BE2C (cell line): ENCODE measurements at regions not wholly inside any gene's neighbourhood (a gene's known extent, or its start where the extent isn't known, plus 50 kb on each side); places are given as distances from the start of the nearest gene placed in this dataset.

Experiments
- DNase-seq: peaks from one replicate; pipeline ENCODE4 v3.0.0-alpha.2; 2020
- H3K27me3 ChIP-seq: fragments of 250-450 bp; sonication (Bioruptor Pico); 2 replicates; pipeline ENCODE4 v1.5.1; 2020; ENCODE audit warnings: mild to moderate bottlenecking
- H3K36me3 ChIP-seq: fragments of 250-450 bp; sonication (Bioruptor Pico); 2 replicates; pipeline ENCODE4 v1.5.1; 2020; ENCODE audit warnings: mild to moderate bottlenecking
- H3K4me1 ChIP-seq: fragments of 250-450 bp; sonication (Bioruptor Pico); 2 replicates; pipeline ENCODE4 v1.5.1; 2020
- H3K4me3 ChIP-seq: 2 replicates; pipeline ENCODE4 v1.5.1; 2011; ENCODE audit warnings: low read depth, low read length
- H3K9me3 ChIP-seq: fragments of 250-450 bp; sonication (Bioruptor Pico); 2 replicates; pipeline ENCODE4 v1.5.1; 2020
- TF ChIP-seq, protein P1 (sequence below): IDR thresholded peaks from 2 replicates; pipeline ENCODE4 v1.5.1; 2012; ENCODE audit warnings: mild to moderate bottlenecking, low read depth, low read length

DNA sequence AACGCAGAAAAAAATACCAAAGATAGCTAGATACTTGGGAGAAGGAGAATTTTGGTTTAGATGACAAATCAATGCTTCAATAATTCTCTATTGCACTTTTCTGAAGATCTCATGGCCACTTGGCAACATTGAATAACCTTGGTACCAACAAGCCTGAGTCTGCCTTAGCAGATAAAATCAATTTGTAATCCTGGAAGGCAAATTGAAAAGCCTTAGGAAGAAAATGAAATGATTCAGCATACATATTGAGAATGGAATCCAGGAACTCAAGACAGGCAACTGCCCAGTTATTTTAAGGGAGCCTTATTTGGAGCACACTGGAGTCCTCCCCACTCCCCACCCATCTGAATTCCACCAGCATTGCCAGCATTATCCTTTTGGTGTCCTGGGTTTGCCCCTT, 109.3 kb upstream of the SOX9 start:
- TF ChIP-seq, protein P1, sequence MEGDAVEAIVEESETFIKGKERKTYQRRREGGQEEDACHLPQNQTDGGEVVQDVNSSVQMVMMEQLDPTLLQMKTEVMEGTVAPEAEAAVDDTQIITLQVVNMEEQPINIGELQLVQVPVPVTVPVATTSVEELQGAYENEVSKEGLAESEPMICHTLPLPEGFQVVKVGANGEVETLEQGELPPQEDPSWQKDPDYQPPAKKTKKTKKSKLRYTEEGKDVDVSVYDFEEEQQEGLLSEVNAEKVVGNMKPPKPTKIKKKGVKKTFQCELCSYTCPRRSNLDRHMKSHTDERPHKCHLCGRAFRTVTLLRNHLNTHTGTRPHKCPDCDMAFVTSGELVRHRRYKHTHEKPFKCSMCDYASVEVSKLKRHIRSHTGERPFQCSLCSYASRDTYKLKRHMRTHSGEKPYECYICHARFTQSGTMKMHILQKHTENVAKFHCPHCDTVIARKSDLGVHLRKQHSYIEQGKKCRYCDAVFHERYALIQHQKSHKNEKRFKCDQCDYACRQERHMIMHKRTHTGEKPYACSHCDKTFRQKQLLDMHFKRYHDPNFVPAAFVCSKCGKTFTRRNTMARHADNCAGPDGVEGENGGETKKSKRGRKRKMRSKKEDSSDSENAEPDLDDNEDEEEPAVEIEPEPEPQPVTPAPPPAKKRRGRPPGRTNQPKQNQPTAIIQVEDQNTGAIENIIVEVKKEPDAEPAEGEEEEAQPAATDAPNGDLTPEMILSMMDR = no peak
- H3K27me3 ChIP-seq = no peaks in the 10 kb centered on the region

DNA sequence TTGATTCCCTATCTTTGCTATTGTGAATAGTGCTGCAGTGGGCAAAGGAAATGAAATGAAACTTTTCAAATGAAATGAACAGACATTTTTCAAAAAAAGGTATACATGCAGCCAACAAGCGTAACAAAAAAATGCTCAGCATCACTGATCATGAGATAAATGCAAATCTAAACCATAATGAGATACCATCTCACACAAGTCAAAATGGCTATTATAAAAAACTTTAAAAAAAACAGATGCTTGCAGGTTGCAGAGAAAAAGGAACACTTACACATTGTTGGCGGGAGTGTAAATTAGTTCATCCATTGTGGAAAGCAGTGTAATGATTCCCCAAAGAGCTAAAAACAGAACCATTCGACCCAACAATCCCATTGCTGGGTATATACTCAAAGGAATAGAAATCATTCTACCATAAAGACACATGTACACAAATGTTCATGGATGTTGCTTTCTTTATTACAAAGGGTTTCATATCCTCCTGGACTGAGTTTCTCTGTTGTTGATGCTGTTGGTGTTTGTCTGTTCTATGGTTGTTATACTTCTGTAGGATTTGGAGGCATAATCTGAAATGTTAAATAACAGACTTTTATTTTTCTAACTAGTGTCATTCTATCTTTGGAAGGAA, 99.3 kb upstream of the SOX9 start:
- Histone ChIP-seq H3K4me3 (no peak overlapping the region), H3K27me3 (no peaks in the 10 kb centered on the region), H3K9me3 (no peaks in the 10 kb centered on the region), H3K36me3 (no peaks in the 10 kb centered on the region), H3K4me1 (no peaks in the 10 kb centered on the region)
- no peak for DNase-seq
- TF ChIP-seq, protein P1 = no peak

More for the DNA sequence above, 109.3 kb upstream of the SOX9 start:
- Histone ChIP-seq H3K36me3 (no peaks in the 10 kb centered on the region), H3K9me3 (no peaks in the 10 kb centered on the region; the same call in 1 of the 2 replicates), H3K4me3 (no peak overlapping the region), H3K4me1 (peaks cover 14% of the 10 kb centered on the region)
- no peak for DNase-seq

DNA sequence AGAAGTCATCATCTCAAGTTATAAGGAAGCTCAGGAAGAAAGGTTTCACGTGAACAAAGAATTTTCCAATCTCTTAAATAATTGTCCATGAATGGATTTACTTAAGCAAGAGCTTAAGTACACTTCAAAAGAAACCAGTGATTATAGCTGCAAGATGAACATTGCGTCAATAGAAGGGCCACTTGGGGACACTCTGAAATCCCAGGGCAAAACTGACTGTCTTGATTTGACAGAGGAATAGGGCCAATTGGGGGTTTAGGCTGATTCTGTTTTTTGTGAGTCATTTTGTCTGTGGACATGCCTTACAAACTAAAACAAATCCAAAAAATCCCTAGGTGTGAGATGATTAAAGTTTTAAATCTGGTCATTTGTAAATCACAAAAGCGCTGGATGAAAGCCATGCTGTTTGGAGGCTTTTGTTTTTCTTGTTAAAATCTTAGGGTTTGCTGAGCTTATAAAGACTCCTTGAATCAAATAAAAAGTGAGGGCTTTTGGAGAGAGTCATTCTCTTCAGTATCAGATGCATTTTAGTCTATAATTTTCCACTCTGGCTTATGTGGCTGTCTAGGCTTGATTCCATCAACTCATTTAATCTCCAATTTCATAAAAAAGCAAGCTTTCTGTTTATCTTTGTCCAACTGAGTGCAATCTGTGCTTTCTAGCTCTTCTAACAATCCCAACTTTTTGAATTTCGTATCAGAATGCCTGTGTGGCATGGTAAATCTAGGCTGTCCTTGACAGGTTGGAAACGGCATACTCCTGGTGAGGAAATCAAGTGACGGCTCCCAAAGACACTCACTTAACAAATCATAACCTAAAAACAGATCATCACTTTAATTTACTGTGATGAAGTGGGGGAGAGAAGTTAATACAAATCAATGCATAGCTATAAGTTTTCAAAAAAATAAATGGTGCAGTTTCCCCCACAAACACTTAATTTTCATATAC, 98.2 kb upstream of the SOX9 start:
- TF ChIP-seq, protein P1 = no peak
- DNase-seq = no peak
- H3K9me3 ChIP-seq = no peaks in the 10 kb centered on the region

DNA sequence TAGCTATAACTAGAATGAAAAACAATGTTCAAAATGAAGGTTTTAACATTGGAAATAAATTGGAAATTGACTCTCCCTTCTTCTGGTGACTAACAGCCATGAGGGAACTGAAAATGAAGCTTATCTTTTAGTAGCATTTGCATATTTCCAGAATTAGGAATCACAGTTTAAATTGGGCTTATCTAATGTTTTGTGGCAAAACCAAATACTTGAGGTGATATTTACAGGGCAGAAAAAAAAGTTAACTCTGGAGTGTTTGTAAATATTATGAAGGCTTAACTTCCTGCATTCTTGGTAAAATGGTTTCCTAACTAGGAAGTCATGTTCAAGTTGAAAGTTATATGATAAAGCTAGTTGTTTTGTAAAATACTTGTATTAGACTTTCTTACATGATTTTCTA, 96.4 kb upstream of the SOX9 start:
- H3K4me3 ChIP-seq = no peak overlapping the region
- H3K4me1 ChIP-seq = no peaks in the 10 kb centered on the region; the same call in 1 of the 2 replicates
- TF ChIP-seq, protein P1 = no peak
- DNase-seq = no peak
- no peaks in the 10 kb centered on the region for H3K27me3 ChIP-seq
- no peaks in the 10 kb centered on the region for H3K9me3 ChIP-seq
- H3K36me3 ChIP-seq = no peaks in the 10 kb centered on the region

More for the DNA sequence above, 98.2 kb upstream of the SOX9 start:
- H3K4me3 ChIP-seq = no peak overlapping the region
- no peaks in the 10 kb centered on the region for H3K36me3 ChIP-seq
- H3K27me3 ChIP-seq = no peaks in the 10 kb centered on the region
- H3K4me1 ChIP-seq = no peaks in the 10 kb centered on the region

DNA sequence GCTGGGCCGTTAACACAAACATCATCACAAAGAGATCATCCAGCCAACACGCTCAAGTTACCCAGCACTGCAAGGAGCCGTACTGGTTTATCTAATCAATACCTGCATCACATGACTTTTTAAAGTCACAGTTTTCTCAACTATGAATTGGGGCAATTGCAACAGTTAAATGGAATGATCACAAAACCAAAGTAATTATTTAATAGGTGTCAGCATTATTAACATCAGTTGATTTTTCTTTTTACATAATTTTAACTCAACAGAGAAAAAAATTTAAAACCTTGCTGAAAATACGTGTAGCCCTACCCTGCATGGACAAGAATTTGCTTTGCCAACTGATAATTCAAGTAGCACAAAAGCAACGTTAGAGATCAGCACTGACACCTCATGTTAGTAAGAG, 95.7 kb upstream of the SOX9 start:
- Histone ChIP-seq H3K4me1 (peaks cover 4% of the 10 kb centered on the region; the same call in 1 of the 2 replicates), H3K9me3 (no peaks in the 10 kb centered on the region), H3K4me3 (no peak overlapping the region), H3K36me3 (no peaks in the 10 kb centered on the region), H3K27me3 (no peaks in the 10 kb centered on the region)
- TF ChIP-seq, protein P1 = no peak
- DNase-seq = no peak
